ENCODE measurements at regions not wholly inside any gene's neighbourhood (a gene's known extent, or its start where the extent isn't known, plus 50 kb on each side); places are given as distances from the start of the nearest gene placed in this dataset.

DNA sequence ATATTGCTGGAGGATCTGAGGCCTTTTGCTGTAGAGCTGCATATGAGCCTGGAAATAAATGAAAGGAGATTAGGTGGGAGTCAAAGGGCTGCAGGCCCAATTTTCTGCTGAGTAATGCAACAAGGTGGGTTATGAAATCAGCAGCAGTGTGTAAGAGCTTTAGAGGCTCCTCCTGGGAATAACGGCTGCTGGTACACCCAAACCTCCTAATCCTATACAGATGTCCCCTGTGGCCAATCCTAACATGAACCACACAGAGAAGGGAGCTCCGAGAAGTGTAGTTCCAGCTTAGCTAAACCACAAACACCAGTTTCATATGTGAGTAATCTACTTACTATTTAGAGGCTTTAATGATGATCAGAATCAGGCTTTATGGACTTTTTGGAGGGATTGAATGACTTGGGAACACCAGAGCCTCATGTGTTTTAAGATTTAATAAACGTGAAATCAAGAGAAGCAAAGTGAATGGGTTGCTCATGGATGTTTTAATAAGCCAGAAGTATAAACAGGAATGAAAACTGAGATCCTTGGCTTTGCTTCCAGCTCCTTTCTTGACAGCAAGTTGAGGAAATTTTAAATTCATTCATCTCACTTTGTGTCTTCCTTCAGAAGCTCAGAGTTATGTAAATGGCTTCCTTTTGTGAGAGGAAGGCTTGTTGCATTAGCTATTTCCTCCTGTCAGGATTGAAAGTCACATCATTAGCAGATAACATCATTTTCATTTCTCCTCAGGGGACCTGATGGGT lies 437.5 kb downstream of the TMEM232 start:
- Histone ChIP-seq H3K27me3 (ENCODE audit: control insufficient read depth in 2 of 2, insufficient read depth in 2 of 2, low read length in 2 of 2) (no peaks in the 10 kb centered on the region), H3K4me3 (ENCODE audit: low read length) (no peak overlapping the region), H3K4me1 (ENCODE audit: control insufficient read depth in 2 of 2, insufficient read depth in 2 of 2, low read length in 2 of 2) (no peaks in the 10 kb centered on the region), H3K36me3 (ENCODE audit: control insufficient read depth in 2 of 3, insufficient read depth in 3 of 3, low read length in 3 of 3) (no peaks in the 10 kb centered on the region), H3K9me3 (ENCODE audit: control insufficient read depth in 2 of 3, low read length in 3 of 3) (no peaks in the 10 kb centered on the region), H3K27ac (ENCODE audit: low read depth, low read length) (no peak overlapping the region)
- Mint-ChIP-seq H3K9me3 (peaks cover 0 to 18% (median 5%) of the 10 kb centered on the region in 11 donors), H3K36me3 (peaks cover 0 to 6% (median 5%) of the 10 kb centered on the region in 5 donors), H3K27ac (no peak overlapping the region), H3K27me3 (no peaks in the 10 kb centered on the region), H3K4me1 (peaks cover 0 to 5% (median 0%) of the 10 kb centered on the region in 7 donors), H3K4me3 (no peak overlapping the region)
- ChIA-PET CTCF (no interaction called here), POLR2A (no interaction called here)
- DNase-seq (no peak), ATAC-seq (no peak)
- intact Hi-C loops (cut with micrococcal nuclease) = no loop called here

DNA sequence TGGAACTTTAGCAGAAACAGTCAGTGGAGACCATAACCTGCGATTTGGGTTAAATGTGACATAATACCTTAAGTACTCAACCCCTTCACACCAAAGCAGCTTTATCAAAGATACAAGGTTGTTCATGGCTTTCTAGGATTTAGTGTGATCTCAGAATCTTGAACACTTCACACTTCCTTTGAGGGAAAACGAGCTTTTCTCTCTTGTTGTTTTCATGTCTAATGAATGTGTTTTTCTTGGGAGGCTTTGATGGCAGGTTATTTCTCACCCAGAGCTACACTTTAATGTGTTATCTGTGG lies 437.0 kb downstream of the TMEM232 start:
- Histone ChIP-seq H3K27ac (ENCODE audit: low read depth, low read length) (no peak overlapping the region), H3K4me1 (ENCODE audit: control insufficient read depth in 2 of 2, insufficient read depth in 2 of 2, low read length in 2 of 2) (no peaks in the 10 kb centered on the region), H3K36me3 (ENCODE audit: control insufficient read depth in 2 of 3, insufficient read depth in 3 of 3, low read length in 3 of 3) (no peaks in the 10 kb centered on the region), H3K9me3 (ENCODE audit: control insufficient read depth in 2 of 3, low read length in 3 of 3) (no peaks in the 10 kb centered on the region), H3K4me3 (ENCODE audit: low read length) (no peak overlapping the region), H3K27me3 (ENCODE audit: control insufficient read depth in 2 of 2, insufficient read depth in 2 of 2, low read length in 2 of 2) (no peaks in the 10 kb centered on the region)
- Mint-ChIP-seq H3K4me3 (no peak overlapping the region), H3K27ac (no peak overlapping the region), H3K9me3 (peaks cover 0 to 17% (median 4%) of the 10 kb centered on the region in 11 donors), H3K36me3 (peaks cover 0 to 5% (median 5%) of the 10 kb centered on the region in 5 donors), H3K27me3 (no peaks in the 10 kb centered on the region), H3K4me1 (peaks cover 0 to 5% (median 0%) of the 10 kb centered on the region in 7 donors)
- ChIA-PET CTCF (no interaction called here), POLR2A (no interaction called here)
- intact Hi-C loops (cut with micrococcal nuclease) = no loop called here
- DNase-seq (no peak), ATAC-seq (no peak)

DNA sequence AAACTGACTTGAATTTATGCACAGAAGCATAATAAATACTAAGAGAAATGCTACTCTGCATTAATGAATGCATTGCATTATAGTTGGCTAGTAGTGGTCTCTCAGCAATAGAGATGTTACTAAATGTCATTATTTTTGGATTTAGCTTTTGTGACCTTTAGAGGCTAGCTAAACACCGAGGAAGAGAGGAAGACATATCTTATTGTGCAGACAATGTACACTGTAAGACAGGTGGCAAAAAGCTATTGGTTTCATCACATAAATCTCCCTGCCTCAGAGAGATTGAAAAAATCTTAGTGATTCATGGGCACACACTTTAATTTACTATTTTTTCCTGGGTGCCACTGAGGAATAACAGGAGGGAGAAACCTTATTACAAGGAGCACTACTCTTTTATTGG lies 435.9 kb downstream of the TMEM232 start:
- H3K4me3 ChIP-seq (ENCODE audit: low read length) = no peak overlapping the region
- no peaks in the 10 kb centered on the region for H3K27me3 ChIP-seq (ENCODE audit: control insufficient read depth in 2 of 2, insufficient read depth in 2 of 2, low read length in 2 of 2)
- H3K36me3 ChIP-seq (ENCODE audit: control insufficient read depth in 2 of 3, insufficient read depth in 3 of 3, low read length in 3 of 3) = no peaks in the 10 kb centered on the region
- no peaks in the 10 kb centered on the region for H3K4me1 ChIP-seq (ENCODE audit: control insufficient read depth in 2 of 2, insufficient read depth in 2 of 2, low read length in 2 of 2)
- DNase-seq (no peak), ATAC-seq (no peak)
- intact Hi-C loops (cut with micrococcal nuclease) = no loop called here
- CTCF ChIA-PET = no interaction called here
- peaks cover 0 to 8% (median 0%) of the 10 kb centered on the region in 11 donors for H3K9me3 Mint-ChIP-seq
- peaks cover 0 to 4% (median 0%) of the 10 kb centered on the region in 5 donors for H3K36me3 Mint-ChIP-seq
- H3K4me3 Mint-ChIP-seq = no peak overlapping the region
- H3K27ac ChIP-seq (ENCODE audit: low read depth, low read length) = no peak overlapping the region
- peaks cover 0 to 5% (median 0%) of the 10 kb centered on the region in 7 donors for H3K4me1 Mint-ChIP-seq
- H3K9me3 ChIP-seq (ENCODE audit: control insufficient read depth in 2 of 3, low read length in 3 of 3) = no peaks in the 10 kb centered on the region
- no peaks in the 10 kb centered on the region for H3K27me3 Mint-ChIP-seq
- no peak overlapping the region for H3K27ac Mint-ChIP-seq
- POLR2A ChIA-PET = no interaction called here

DNA sequence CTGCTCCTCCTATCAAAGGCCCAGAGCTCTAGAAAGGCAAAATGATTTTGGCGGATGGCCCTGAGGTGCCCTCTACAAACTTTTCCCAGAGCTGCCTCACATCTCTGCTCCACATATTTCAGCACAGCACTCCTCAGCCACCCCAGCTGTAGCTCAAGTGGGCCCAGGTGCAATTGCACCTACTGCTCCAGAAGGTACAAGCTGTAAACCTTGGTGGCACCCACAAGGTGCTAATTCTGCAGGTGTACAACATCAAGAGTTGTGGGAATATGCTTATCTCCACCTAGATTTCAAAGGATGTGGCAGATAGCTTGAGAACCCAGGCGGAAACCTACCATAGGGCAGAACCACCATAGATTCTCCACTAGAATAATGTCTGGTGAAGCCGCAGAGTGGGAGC lies 432.2 kb downstream of the TMEM232 start:
- ChIA-PET POLR2A (no interaction called here), CTCF (no interaction called here)
- Histone ChIP-seq H3K27me3 (ENCODE audit: control insufficient read depth in 2 of 2, insufficient read depth in 2 of 2, low read length in 2 of 2) (no peaks in the 10 kb centered on the region), H3K27ac (ENCODE audit: low read depth, low read length) (no peak overlapping the region), H3K4me1 (ENCODE audit: control insufficient read depth in 2 of 2, insufficient read depth in 2 of 2, low read length in 2 of 2) (no peaks in the 10 kb centered on the region), H3K9me3 (ENCODE audit: control insufficient read depth in 2 of 3, low read length in 3 of 3) (no peaks in the 10 kb centered on the region), H3K4me3 (ENCODE audit: low read length) (no peak overlapping the region), H3K36me3 (ENCODE audit: control insufficient read depth in 2 of 3, insufficient read depth in 3 of 3, low read length in 3 of 3) (no peaks in the 10 kb centered on the region)
- no peak overlapping the region for H3K4me3 Mint-ChIP-seq
- H3K27ac Mint-ChIP-seq = no peak overlapping the region
- DNase-seq (no peak), ATAC-seq (no peak)
- no peaks in the 10 kb centered on the region for H3K36me3 Mint-ChIP-seq
- H3K27me3 Mint-ChIP-seq = peaks cover 0 to 4% (median 0%) of the 10 kb centered on the region in 5 donors
- H3K9me3 Mint-ChIP-seq = peaks cover 0 to 8% (median 0%) of the 10 kb centered on the region in 11 donors
- intact Hi-C loops (cut with micrococcal nuclease) = no loop called here
- H3K4me1 Mint-ChIP-seq = peaks cover 0 to 5% (median 2%) of the 10 kb centered on the region in 7 donors

DNA sequence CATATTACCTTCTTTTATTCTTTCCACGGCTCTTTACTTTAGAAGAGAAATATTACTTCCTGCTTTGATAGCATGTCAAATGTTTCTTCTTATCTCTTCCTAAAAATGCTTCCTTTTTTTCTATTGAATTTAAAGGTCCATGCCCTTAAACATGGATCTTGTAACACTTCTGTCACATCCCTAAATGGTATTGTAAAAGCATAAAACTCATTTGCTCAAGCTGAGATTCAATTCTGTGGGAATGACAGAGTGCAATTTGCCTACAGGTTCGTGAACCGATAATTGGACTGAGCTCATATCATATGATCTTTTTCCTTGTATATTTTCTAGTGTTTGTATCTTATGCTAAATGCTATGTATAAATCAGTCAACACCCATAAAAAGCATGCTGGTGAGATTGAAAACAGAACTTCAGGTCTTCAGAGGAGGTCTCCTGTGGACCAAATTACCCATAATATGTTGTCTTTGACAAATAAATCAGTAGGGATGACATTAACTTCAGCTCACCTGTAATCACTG lies 429.3 kb downstream of the TMEM232 start:
- intact Hi-C loops (cut with micrococcal nuclease) = no loop called here

DNA sequence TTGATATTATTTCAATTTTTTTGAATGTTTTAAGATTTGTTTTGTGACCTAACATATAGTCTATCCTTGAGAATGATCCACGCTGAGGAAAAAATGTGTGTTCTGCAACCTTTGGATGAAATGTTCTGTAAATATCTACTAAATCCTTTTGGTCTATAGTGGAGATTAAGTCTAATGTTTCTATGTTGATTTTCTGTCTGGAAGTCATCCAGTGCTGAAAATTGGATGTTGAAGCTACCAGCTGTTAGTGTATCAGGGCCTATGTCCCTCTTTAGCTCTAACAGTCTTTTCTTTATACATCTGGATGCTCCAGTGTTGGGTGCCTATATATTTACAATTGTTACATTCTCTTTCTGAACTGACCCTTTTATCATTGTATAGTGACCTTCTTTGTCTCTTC lies 422.3 kb downstream of the TMEM232 start:
- no peaks in the 10 kb centered on the region for H3K36me3 ChIP-seq (ENCODE audit: control insufficient read depth in 2 of 3, insufficient read depth in 3 of 3, low read length in 3 of 3)
- Mint-ChIP-seq H3K27me3 (peaks cover 0 to 24% (median 10%) of the 10 kb centered on the region in 5 donors), H3K9me3 (peaks cover 3 to 56% (median 20%) of the 10 kb centered on the region in 11 donors), H3K36me3 (peaks cover 0 to 15% (median 5%) of the 10 kb centered on the region in 5 donors), H3K4me1 (no peaks in the 10 kb centered on the region), H3K27ac (no peak overlapping the region), H3K4me3 (no peak overlapping the region)
- H3K27ac ChIP-seq (ENCODE audit: low read depth, low read length) = no peak overlapping the region
- CTCF ChIA-PET = interaction anchor here (0.5 kb wide), 1 partner anchor 528 kb away, joined by 7 read pairs; no protein-coding TSS in a partner anchor
- no peak overlapping the region for H3K4me3 ChIP-seq (ENCODE audit: low read length)
- no peaks in the 10 kb centered on the region for H3K9me3 ChIP-seq (ENCODE audit: control insufficient read depth in 2 of 3, low read length in 3 of 3)
- intact Hi-C loops (cut with micrococcal nuclease) = no loop called here
- POLR2A ChIA-PET = no interaction called here
- no peak for DNase-seq
- H3K4me1 ChIP-seq (ENCODE audit: control insufficient read depth in 2 of 2, insufficient read depth in 2 of 2, low read length in 2 of 2) = no peaks in the 10 kb centered on the region
- no peaks in the 10 kb centered on the region for H3K27me3 ChIP-seq (ENCODE audit: control insufficient read depth in 2 of 2, insufficient read depth in 2 of 2, low read length in 2 of 2)
- ATAC-seq = no peak

More for the DNA sequence above, 429.3 kb downstream of the TMEM232 start:
- peaks cover 0 to 4% (median 0%) of the 10 kb centered on the region in 5 donors for H3K27me3 Mint-ChIP-seq
- no peak for ATAC-seq
- no peak for DNase-seq
- peaks cover 0 to 16% (median 6%) of the 10 kb centered on the region in 11 donors for H3K9me3 Mint-ChIP-seq
- H3K27ac Mint-ChIP-seq = no peak overlapping the region
- no peaks in the 10 kb centered on the region for H3K4me1 ChIP-seq (ENCODE audit: control insufficient read depth in 2 of 2, insufficient read depth in 2 of 2, low read length in 2 of 2)
- H3K4me1 Mint-ChIP-seq = peaks cover 0 to 4% (median 0%) of the 10 kb centered on the region in 7 donors
- POLR2A ChIA-PET = no interaction called here
- H3K27me3 ChIP-seq (ENCODE audit: control insufficient read depth in 2 of 2, insufficient read depth in 2 of 2, low read length in 2 of 2) = no peaks in the 10 kb centered on the region
- H3K36me3 ChIP-seq (ENCODE audit: control insufficient read depth in 2 of 3, insufficient read depth in 3 of 3, low read length in 3 of 3) = no peaks in the 10 kb centered on the region
- no peaks in the 10 kb centered on the region for H3K36me3 Mint-ChIP-seq
- H3K4me3 Mint-ChIP-seq = no peak overlapping the region
- no peaks in the 10 kb centered on the region for H3K9me3 ChIP-seq (ENCODE audit: control insufficient read depth in 2 of 3, low read length in 3 of 3)
- H3K4me3 ChIP-seq (ENCODE audit: low read length) = no peak overlapping the region
- H3K27ac ChIP-seq (ENCODE audit: low read depth, low read length) = no peak overlapping the region
- CTCF ChIA-PET = no interaction called here

DNA sequence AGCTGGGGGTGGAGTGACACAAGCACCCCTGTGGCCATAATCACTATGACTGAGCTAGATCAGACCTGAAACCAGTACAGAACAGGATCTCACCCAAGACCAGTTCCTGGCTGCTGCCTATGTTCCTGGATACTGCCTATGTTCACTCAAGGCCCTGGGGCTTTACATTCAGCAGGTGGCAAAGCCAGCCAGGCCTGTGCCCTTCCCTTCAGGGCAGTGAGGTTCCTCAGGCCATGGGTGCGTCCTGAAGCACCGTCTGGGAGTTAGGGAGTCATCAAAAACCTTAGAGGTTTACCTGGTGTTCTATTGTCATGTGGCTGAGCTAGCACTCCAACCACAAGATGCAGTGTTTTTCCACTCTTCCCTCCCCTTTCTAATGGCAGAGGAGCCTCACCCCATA lies 419.8 kb downstream of the TMEM232 start:
- H3K36me3 ChIP-seq (ENCODE audit: control insufficient read depth in 2 of 3, insufficient read depth in 3 of 3, low read length in 3 of 3) = no peaks in the 10 kb centered on the region
- Mint-ChIP-seq H3K27me3 (peaks cover 2 to 24% (median 10%) of the 10 kb centered on the region in 5 donors), H3K4me1 (no peaks in the 10 kb centered on the region), H3K27ac (no peak overlapping the region), H3K4me3 (no peak overlapping the region), H3K9me3 (peaks cover 1 to 67% (median 23%) of the 10 kb centered on the region in 11 donors), H3K36me3 (peaks cover 0 to 20% (median 8%) of the 10 kb centered on the region in 5 donors)
- no peak overlapping the region for H3K27ac ChIP-seq (ENCODE audit: low read depth, low read length)
- intact Hi-C loops (cut with micrococcal nuclease) = no loop called here
- H3K4me3 ChIP-seq (ENCODE audit: low read length) = no peak overlapping the region
- H3K9me3 ChIP-seq (ENCODE audit: control insufficient read depth in 2 of 3, low read length in 3 of 3) = no peaks in the 10 kb centered on the region
- H3K27me3 ChIP-seq (ENCODE audit: control insufficient read depth in 2 of 2, insufficient read depth in 2 of 2, low read length in 2 of 2) = no peaks in the 10 kb centered on the region
- CTCF ChIA-PET = no interaction called here
- ATAC-seq = no peak
- POLR2A ChIA-PET = interaction anchor here (0.7 kb wide), 1 partner anchor 421 kb away, joined by 6 read pairs; no protein-coding TSS in a partner anchor
- no peak for DNase-seq
- no peaks in the 10 kb centered on the region for H3K4me1 ChIP-seq (ENCODE audit: control insufficient read depth in 2 of 2, insufficient read depth in 2 of 2, low read length in 2 of 2)
